B cell (primary cell): ENCODE measurements at regions not wholly inside any gene's neighbourhood (a gene's known extent, or its start where the extent isn't known, plus 50 kb on each side); places are given as distances from the start of the nearest gene placed in this dataset.

Source experiments
- ATAC-seq: fragments of 200-7000 bp; cut with Tn5 transposase; one replicate; pipeline ENCODE4 v1.10.0; 2021; ENCODE audit warnings: low read depth, mild to moderate bottlenecking, moderate number of reproducible peaks, moderate library complexity
- CTCF ChIA-PET: fragments of 350-600 bp; sonication (Branson Sonifier 250); formaldehyde crosslinking; loops from one replicate; lab custom pipeline; 2021; ENCODE audit warnings: antibody characterized with exemption, inconsistent platforms; lab: Charles Lee
- POLR2A ChIA-PET: fragments of 350-600 bp; sonication (Branson Sonifier 250); formaldehyde crosslinking; loops from one replicate; lab custom pipeline; 2021; ENCODE audit warnings: antibody characterized with exemption; lab: Charles Lee
- DNase-seq: peaks from one replicate; pipeline ENCODE4 v3.0.0; 2013
- H2AFZ ChIP-seq: 2 replicates; pipeline ENCODE4 v1.6.1; 2012; ENCODE audit warnings: mild to moderate bottlenecking, low read depth, low read length; ENCODE audit not compliant: insufficient read depth, poor library complexity, severe bottlenecking
- H3K27ac ChIP-seq, 2 donors: 1 replicate in 1 of 2; 2 replicates in 1 of 2; pipeline ENCODE4 v1.5.1; 2012 to 2013; ENCODE audit warnings: low read length in 2 of 2, mild to moderate bottlenecking in 2 of 2, moderate library complexity in 1 of 2
- H3K27me3 ChIP-seq, 4 experiments: fragments of 200-600 bp in 1 of 4; sonication (generic) in 1 of 4; replicated peaks in 1 of 4; 1 replicate in 2 of 4; 2 replicates in 2 of 4; pipeline versions ENCODE4 v1.6.1 to v1.7.0; 2013 to 2016; ENCODE audit warnings: low read length in 3 of 4, mild to moderate bottlenecking in 2 of 4, mixed read lengths in 1 of 4, moderate library complexity in 1 of 4; ENCODE audit not compliant: insufficient read depth in 4 of 4, control insufficient read depth in 3 of 4; ENCODE audit errors: control extremely low read depth in 1 of 4
- H3K36me3 ChIP-seq, 2 experiments: replicated peaks in 1 of 2; 1 replicate in 1 of 2; 2 replicates in 1 of 2; pipeline versions ENCODE4 v1.6.1 to v1.7.1; 2013; ENCODE audit warnings: low read length in 1 of 2; ENCODE audit not compliant: insufficient read depth in 2 of 2, control insufficient read depth in 1 of 2; ENCODE audit errors: control extremely low read depth in 1 of 2, extremely low read depth in 1 of 2
- H3K4me1 ChIP-seq, 2 donors: fragments of 200-600 bp in 1 of 2; sonication (generic) in 1 of 2; 1 replicate in 1 of 2; 2 replicates in 1 of 2; pipeline versions ENCODE4 v1.5.1 to v1.6.1; 2013 to 2017; ENCODE audit warnings: low read length in 2 of 2; ENCODE audit not compliant: control insufficient read depth in 2 of 2, insufficient read depth in 2 of 2
- H3K4me2 ChIP-seq: replicated peaks from 2 replicates; pipeline ENCODE3; 2012; ENCODE audit warnings: mild to moderate bottlenecking, low read depth, low read length; ENCODE audit not compliant: poor library complexity, severe bottlenecking
- H3K4me3 ChIP-seq, 5 experiments: fragments of 200-600 bp in 1 of 5; sonication (generic) in 1 of 5; 1 replicate in 3 of 5; 2 replicates in 2 of 5; pipeline versions ENCODE4 v1.5.1 to v1.7.0; 2011 to 2016; ENCODE audit warnings: low read length in 4 of 5, mild to moderate bottlenecking in 4 of 5, low read depth in 2 of 5, control low read depth in 1 of 5, moderate library complexity in 1 of 5; ENCODE audit not compliant: insufficient read depth in 1 of 5; ENCODE audit errors: control extremely low read depth in 1 of 5, extremely low read depth in 1 of 5
- H3K79me2 ChIP-seq: fragments of 200-600 bp; sonication (generic); one replicate; pipeline ENCODE4 v1.6.0; 2016; ENCODE audit warnings: low read length; ENCODE audit not compliant: control insufficient read depth, insufficient read depth
- H3K9ac ChIP-seq: fragments of 200-600 bp; sonication (generic); 2 replicates; pipeline ENCODE4 v1.6.1; 2017; ENCODE audit warnings: mild to moderate bottlenecking, low read length, moderate library complexity
- H3K9me3 ChIP-seq, 3 donors: one replicate each; pipeline versions ENCODE4 v1.6.1 to v1.7.1; 2013; ENCODE audit warnings: low read length in 2 of 3; ENCODE audit not compliant: control insufficient read depth in 2 of 3, insufficient read depth in 1 of 3; ENCODE audit errors: control extremely low read depth in 1 of 3
- H4K20me1 ChIP-seq: 2 replicates; pipeline ENCODE4 v1.6.0; 2012; ENCODE audit warnings: mild to moderate bottlenecking, low read length; ENCODE audit not compliant: insufficient read depth, control insufficient read depth, poor library complexity, severe bottlenecking
- H3K27ac Mint-ChIP-seq: one replicate; pipeline ENCODE4 v1.8.0; 2021; ENCODE audit warnings: mixed read lengths
- H3K27me3 Mint-ChIP-seq: one replicate; pipeline ENCODE4 v1.8.0; 2021; ENCODE audit warnings: mixed read lengths
- H3K4me1 Mint-ChIP-seq: one replicate; pipeline ENCODE4 v1.8.0; 2021; ENCODE audit warnings: mixed read lengths
- H3K4me3 Mint-ChIP-seq: one replicate; pipeline ENCODE4 v1.8.0; 2021; ENCODE audit warnings: mixed read lengths
- H3K9me3 Mint-ChIP-seq: one replicate; pipeline ENCODE4 v1.8.0; 2022; ENCODE audit warnings: mixed read lengths; ENCODE audit not compliant: insufficient read depth
- EZH2 ChIP-seq: IDR thresholded peaks from 2 replicates; pipeline ENCODE4 v1.6.1; 2012; ENCODE audit warnings: borderline replicate concordance, low read depth, mild to moderate bottlenecking, moderate library complexity, low read length; ENCODE audit not compliant: insufficient read depth, poor library complexity, severe bottlenecking
- WGBS: methylation state at CpG from one replicate; pipeline ENCODE4 v1.1.5; 2013; ENCODE audit warnings: missing lambda C conversion rate; ENCODE audit not compliant: insufficient coverage; 5-methylcytosine and 5-hydroxymethylcytosine counted together
- intact Hi-C: fragments of 100-400 bp; cut with micrococcal nuclease; formaldehyde crosslinking; loops from one replicate; pipeline ENCODE4 v1.10.0; 2022
- TF ChIP-seq, protein P1 (sequence below): fragments of 200-600 bp; IDR thresholded peaks from one replicate; pipeline ENCODE4 v1.8.0; 2022; ENCODE audit warnings: antibody characterized with exemption, mild to moderate bottlenecking

DNA sequence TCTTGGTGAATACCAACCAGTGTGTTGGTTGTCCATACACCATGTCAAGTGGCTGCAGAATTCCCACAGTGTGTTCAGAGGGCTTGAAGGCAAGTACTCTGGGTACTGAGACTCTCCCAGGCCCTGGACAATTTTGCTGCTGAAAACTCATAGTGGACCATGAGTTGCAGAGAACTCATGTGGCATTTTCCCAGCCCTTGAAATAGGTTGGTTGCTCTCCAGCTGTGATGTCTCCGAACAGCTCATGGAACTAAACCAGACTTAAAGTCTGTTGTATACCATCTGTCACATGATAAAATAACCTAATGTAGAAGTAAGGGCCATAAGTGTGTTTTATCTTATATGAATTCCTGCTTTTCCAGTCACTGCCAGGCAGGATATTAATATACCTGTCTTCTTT, 67.8 kb downstream of the RGS2 start:
- Mint-ChIP-seq H3K4me1 (no peaks in the 10 kb centered on the region), H3K27ac (no peak overlapping the region), H3K27me3 (peaks cover 17% of the 10 kb centered on the region), H3K9me3 (peaks cover 2% of the 10 kb centered on the region), H3K4me3 (no peak overlapping the region)
- ChIA-PET CTCF (no interaction called here), POLR2A (no interaction called here)
- H3K4me1 ChIP-seq, result no peaks in the 10 kb centered on the region
- H3K9me3 ChIP-seq, result no peaks in the 10 kb centered on the region
- no peak overlapping the region for H2AFZ ChIP-seq
- TF ChIP-seq, protein P1, sequence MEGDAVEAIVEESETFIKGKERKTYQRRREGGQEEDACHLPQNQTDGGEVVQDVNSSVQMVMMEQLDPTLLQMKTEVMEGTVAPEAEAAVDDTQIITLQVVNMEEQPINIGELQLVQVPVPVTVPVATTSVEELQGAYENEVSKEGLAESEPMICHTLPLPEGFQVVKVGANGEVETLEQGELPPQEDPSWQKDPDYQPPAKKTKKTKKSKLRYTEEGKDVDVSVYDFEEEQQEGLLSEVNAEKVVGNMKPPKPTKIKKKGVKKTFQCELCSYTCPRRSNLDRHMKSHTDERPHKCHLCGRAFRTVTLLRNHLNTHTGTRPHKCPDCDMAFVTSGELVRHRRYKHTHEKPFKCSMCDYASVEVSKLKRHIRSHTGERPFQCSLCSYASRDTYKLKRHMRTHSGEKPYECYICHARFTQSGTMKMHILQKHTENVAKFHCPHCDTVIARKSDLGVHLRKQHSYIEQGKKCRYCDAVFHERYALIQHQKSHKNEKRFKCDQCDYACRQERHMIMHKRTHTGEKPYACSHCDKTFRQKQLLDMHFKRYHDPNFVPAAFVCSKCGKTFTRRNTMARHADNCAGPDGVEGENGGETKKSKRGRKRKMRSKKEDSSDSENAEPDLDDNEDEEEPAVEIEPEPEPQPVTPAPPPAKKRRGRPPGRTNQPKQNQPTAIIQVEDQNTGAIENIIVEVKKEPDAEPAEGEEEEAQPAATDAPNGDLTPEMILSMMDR, result no peak
- no peak for TF ChIP-seq EZH2
- intact Hi-C loops, result no loop called here
- no peaks in the 10 kb centered on the region for H3K36me3 ChIP-seq
- DNase-seq (no peak), ATAC-seq (no peak)
- H3K27me3 ChIP-seq, result peaks cover 0 to 2% (median 0%) of the 10 kb centered on the region in 4 experiments
- H4K20me1 ChIP-seq, result no peaks in the 10 kb centered on the region
- no peak overlapping the region for H3K4me2 ChIP-seq
- H3K4me3 ChIP-seq, result no peak overlapping the region
- no peak overlapping the region for H3K27ac ChIP-seq
- H3K79me2 ChIP-seq, result no peaks in the 10 kb centered on the region
- no peak overlapping the region for H3K9ac ChIP-seq
- no CpG with 5 or more reads among the region's 1 CpG for WGBS

DNA sequence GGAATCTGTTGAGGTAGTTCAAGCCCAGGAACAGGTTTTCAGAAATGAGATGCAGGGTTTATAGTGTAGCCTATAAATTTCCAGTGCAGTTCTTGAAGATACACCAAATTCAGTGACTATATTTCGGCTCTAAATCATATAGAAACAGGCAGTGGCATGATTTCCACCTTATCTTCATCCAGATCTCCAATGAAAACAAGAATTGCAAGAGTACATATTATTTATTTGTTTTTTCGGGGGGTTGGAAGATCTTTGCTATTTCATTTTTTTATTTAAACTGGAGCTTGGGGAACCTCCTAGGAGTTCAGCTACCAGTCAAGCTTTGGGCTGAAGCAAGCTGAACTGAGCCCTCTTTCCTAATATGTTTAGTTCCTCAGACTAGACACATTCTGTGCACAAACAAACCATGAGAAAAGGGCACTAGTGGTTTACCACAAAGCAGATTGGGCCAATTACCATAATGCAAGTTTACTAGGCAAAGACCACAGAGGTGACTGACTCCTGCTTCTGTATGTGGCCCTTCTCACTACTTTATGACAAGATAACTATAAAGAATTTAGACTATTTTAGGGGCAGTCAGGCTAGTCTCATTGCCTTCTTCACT, 68.5 kb downstream of the RGS2 start:
- ChIA-PET POLR2A (no interaction called here), CTCF (no interaction called here)
- Histone ChIP-seq H3K27me3 (peaks cover 0 to 2% (median 0%) of the 10 kb centered on the region in 4 experiments), H2AFZ (no peak overlapping the region), H3K9ac (no peak overlapping the region), H3K36me3 (no peaks in the 10 kb centered on the region), H3K4me1 (no peaks in the 10 kb centered on the region), H3K4me2 (no peak overlapping the region), H3K9me3 (no peaks in the 10 kb centered on the region), H4K20me1 (no peaks in the 10 kb centered on the region), H3K27ac (no peak overlapping the region), H3K4me3 (no peak overlapping the region), H3K79me2 (no peaks in the 10 kb centered on the region)
- intact Hi-C loops, result no loop called here
- Mint-ChIP-seq H3K27ac (no peak overlapping the region), H3K4me1 (no peaks in the 10 kb centered on the region), H3K27me3 (peaks cover 15% of the 10 kb centered on the region), H3K4me3 (no peak overlapping the region), H3K9me3 (no peaks in the 10 kb centered on the region)
- TF ChIP-seq, protein P1, result no peak
- TF ChIP-seq EZH2, result no peak
- no peak for ATAC-seq
- WGBS, result no CpG with 5 or more reads among the region's 2 CpGs
- no peak for DNase-seq
